Stimulated activated CD8-positive, alpha-beta memory T cell treated with anti-CD3 and anti-CD28 coated beads, Interleukin-15, amount 100 ng/mL, for 48 hours (primary cell): ENCODE measurements at regions not wholly inside any gene's neighbourhood (a gene's known extent, or its start where the extent isn't known, plus 50 kb on each side); places are given as distances from the start of the nearest gene placed in this dataset.

Source experiments
- DNase-seq, 2 donors: peaks; one replicate each; pipeline ENCODE4 v3.0.0-alpha.2; 2020; ENCODE audit warnings: low read depth in 2 of 2

DNA sequence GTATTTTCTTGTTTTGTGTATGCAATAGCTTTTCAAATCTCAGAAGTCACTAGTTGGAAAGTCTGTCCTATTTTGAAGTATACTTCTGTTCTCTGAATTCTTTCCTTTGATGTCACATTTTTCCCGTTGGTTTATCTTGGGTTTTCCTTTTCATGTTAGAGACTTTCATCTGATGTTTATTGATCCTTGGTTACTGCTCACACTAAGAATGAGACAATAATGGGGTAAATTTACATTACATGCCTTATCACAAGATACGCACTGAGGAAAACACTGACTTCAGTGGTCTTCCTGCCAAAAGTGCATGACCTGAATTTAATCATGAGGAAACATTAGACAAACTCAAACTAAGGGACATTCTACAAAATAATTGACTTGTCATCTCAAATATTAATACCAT is 63.5 kb upstream of the C1GALT1 start:
- no peak for DNase-seq

DNA sequence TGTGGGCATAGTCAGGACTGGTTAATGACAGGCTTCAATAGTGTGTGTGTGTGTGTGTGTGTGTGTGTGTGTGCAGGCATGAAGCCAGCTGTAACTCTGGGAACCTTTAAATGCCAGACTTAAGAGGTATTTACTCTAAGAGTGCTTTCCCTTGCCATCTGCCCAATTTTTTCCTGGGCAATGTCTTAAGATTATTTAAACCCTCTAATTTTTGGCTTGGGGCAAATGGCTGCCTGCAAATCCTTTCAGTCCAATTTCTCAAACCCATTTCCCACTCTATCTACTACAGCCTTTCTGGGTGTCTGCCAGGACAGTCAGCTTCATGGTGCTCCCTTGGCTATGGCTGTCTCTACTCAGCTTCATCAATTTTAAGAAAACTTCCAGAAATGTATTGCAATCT is 62.6 kb upstream of the C1GALT1 start:
- DNase-seq: no peak

DNA sequence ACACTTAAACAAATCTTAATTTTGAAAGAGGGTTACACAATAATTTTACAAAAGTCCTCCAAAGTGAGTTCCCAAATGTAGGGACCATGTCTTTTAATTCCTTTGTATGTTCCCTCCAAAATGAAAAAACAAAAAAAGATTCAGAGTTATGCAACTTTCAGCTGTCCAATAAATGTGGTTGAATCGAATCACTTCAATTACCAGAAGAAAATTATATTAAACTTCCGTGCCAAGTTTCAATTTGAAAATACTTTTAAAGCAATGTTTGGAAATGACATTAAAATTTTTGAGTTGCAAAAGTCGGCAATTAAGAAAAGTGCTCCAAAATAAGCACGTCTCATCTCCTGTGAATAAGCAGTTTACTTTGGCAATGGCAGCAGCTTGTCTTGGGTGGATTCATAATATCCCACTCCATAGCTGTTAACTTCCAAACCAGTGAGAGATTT is 60.3 kb upstream of the C1GALT1 start:
- no peak for DNase-seq

DNA sequence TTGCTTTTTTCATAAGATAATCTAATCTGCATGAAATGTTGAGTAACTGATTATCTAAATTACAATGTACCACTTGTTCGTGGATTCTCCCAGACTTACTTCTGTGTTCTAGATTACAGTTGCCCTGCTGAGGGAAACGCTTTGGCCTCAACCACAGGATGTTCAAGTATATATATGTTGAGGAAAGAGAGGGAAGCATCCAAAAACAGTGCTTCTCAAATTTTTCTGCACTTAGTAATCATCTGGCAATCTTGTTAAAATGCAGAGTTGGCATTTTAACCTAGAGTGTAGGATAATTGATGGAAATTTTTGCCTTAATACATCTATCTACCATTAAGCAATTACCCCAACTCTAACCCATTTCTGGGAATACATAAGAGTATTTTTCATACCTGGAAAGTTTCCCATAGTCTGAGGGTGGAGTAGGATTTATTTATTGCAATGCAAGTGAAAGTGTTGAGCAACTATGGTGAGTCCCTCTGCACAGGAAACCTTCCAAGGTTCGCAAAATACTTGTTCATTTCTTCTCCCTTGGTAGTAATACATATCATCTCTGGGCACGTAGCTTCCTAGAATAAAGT is 59.6 kb upstream of the C1GALT1 start:
- DNase-seq: no peak

DNA sequence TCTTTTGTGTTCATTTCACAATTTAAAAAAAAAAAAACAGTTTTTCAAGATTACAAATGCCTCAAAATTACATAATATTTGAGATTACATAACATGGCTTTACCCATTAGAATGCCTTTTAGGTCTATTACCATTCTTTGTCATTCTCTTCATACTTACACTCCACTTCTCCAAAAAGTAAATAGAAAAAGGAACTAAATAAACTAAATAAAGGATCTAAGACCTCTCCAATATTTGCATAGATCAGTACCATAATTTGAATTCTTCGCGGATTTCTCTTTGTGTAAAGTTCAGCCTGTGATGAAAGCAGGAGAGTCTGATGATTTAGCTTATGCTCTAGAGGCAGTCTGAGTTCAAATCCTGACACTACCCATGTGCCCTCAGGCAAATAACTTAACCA is 56.4 kb upstream of the C1GALT1 start:
- DNase-seq: no peak

DNA sequence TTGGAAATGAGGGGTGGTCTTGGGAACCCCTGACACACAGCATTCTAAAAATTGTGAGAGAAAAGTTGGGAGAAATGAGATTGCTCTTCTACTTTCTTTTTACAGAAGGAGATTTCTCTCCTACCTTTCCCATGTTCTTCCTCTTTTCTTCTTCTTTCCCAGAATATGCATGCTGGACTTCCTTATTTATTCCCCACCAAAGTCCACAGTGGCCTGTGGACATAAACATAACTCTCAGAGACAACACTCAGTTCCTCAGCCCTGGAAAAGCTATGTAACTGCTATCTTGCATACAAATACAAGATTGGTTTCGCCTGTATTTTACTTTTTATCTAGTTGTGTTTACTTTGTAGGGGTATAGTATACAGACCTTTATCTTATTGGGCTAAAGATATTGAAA is 54.6 kb upstream of the C1GALT1 start:
- DNase-seq: no peak

DNA sequence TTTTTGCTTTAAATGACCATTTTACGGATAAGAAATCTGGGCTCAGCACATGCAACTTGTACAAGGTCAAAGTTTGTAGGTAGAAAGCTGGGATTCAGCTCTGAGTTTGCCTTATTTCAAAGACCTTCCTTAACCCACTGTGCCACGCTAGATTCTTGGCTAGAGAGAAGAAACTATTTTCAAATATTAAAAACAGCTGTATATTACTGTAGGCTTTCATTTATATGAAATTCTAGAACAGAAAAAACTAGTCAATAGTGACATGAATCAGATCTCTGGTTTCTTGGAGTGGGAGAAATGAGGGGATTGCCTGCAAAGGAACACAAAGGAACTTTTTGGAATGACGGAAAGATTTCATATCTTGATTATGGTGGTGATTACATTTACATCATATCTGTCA is 53.0 kb upstream of the C1GALT1 start:
- no peak for DNase-seq

DNA sequence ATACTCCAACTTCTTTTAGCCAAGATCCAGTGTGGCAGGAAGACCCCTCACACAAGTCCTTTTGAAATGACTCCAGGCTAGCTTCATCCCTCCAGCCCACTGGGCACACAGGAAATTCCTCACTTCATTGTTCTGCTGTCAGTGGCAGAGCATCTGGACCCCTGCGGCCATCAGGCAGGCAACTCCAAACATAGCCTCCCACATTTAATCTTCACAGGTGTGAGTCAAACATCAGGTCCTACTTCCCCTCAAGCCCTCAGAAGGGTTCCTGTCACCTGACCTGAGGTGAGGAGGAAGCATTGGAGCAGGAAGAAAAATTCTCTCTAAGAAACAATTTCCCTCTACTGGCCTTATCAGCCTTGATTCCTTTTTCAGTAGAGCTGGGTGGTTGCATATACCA is 51.1 kb upstream of the C1GALT1 start:
- no peak for DNase-seq
